ENCODE measurements at regions not wholly inside any gene's neighbourhood (a gene's known extent, or its start where the extent isn't known, plus 50 kb on each side); places are given as distances from the start of the nearest gene placed in this dataset.
"Not testable (repeated sequence)": the region's sequence is repeated elsewhere in the genome, so short reads cannot be mapped to it uniquely, and the experiment has no call there.

- no peak overlapping the region for H3K4me3 ChIP-seq (ENCODE audit: low read depth, low read length)
- TF ChIP-seq, protein P1, sequence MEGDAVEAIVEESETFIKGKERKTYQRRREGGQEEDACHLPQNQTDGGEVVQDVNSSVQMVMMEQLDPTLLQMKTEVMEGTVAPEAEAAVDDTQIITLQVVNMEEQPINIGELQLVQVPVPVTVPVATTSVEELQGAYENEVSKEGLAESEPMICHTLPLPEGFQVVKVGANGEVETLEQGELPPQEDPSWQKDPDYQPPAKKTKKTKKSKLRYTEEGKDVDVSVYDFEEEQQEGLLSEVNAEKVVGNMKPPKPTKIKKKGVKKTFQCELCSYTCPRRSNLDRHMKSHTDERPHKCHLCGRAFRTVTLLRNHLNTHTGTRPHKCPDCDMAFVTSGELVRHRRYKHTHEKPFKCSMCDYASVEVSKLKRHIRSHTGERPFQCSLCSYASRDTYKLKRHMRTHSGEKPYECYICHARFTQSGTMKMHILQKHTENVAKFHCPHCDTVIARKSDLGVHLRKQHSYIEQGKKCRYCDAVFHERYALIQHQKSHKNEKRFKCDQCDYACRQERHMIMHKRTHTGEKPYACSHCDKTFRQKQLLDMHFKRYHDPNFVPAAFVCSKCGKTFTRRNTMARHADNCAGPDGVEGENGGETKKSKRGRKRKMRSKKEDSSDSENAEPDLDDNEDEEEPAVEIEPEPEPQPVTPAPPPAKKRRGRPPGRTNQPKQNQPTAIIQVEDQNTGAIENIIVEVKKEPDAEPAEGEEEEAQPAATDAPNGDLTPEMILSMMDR (IDR thresholded peaks at IDR 0.05; ENCODE audit: insufficient read depth, low read depth, low read length, missing control alignments) = no peak
- no peak for DNase-seq (ENCODE audit: low read depth)
Measured at GRCh38 chr6:141780296-141780695, 352.4 kb upstream of the GJE1 start.

- H3K4me3 ChIP-seq (ENCODE audit: low read depth, low read length) = no peak overlapping the region
- TF ChIP-seq, protein P1 (IDR thresholded peaks at IDR 0.05; ENCODE audit: insufficient read depth, low read depth, low read length, missing control alignments) = no peak
- no peak for DNase-seq (ENCODE audit: low read depth)
Measured at GRCh38 chr6:141764388-141764787, 368.3 kb upstream of the GJE1 start.

GRCh38 chr6:141758430-141758829, 374.3 kb upstream of the GJE1 start:
- TF ChIP-seq, protein P1 (IDR thresholded peaks at IDR 0.05; ENCODE audit: insufficient read depth, low read depth, low read length, missing control alignments) = no peak
- H3K4me3 ChIP-seq (ENCODE audit: low read depth, low read length) = no peak overlapping the region
- DNase-seq (ENCODE audit: low read depth) = no peak

GRCh38 chr6:141753180-141753579, 379.5 kb upstream of the GJE1 start:
- no peak overlapping the region for H3K4me3 ChIP-seq (ENCODE audit: low read depth, low read length)
- TF ChIP-seq, protein P1 (IDR thresholded peaks at IDR 0.05; ENCODE audit: insufficient read depth, low read depth, low read length, missing control alignments) = no peak
- DNase-seq (ENCODE audit: low read depth) = no peak

DNA sequence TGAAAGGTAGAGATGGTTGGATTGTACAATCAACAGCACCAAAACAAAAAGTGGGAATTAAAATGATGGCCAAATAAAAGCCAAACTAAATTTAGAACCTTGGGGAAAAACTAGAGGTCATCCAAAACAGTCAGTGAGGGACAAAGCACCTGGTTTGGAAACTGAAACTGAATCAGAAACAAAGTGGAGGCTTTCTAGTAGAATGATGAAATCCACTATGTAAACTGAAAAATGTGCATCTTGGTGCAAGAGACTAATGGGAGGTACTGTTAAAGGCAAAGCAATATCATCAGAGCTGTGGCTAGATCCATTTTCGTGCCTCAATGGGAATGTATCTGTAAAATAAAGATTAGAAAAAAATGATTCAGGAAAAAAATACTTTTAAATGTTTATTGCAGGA, 380.0 kb upstream of the GJE1 start:
- TF ChIP-seq, protein P1 (IDR thresholded peaks at IDR 0.05; ENCODE audit: insufficient read depth, low read depth, low read length, missing control alignments) = no peak
- DNase-seq (ENCODE audit: low read depth) = no peak
- H3K4me3 ChIP-seq (ENCODE audit: low read depth, low read length) = no peak overlapping the region

GRCh38 chr6:141746324-141746723, 386.4 kb upstream of the GJE1 start:
- DNase-seq (ENCODE audit: low read depth) = not testable (repeated sequence)

DNA sequence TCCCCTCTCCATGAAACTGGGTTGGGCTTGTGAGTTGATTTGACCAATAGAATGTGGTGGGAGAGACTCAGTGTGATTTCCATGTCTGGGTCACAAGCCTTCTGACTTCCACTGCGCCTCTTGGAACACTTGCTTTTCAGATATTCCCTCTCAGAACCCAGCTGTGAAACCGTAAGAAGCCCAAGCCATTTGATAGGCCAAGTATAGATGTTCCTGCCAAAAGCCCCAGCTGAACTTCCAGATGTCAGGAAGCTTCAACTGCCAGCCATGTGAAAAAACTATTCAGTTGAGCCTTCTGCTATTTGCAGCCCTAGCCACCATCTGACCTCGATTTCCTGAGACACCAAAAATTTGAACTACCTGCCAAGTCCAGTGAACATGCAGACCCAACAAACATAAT, 387.8 kb upstream of the GJE1 start:
- TF ChIP-seq, protein P1 (IDR thresholded peaks at IDR 0.05; ENCODE audit: insufficient read depth, low read depth, low read length, missing control alignments) = no peak
- H3K4me3 ChIP-seq (ENCODE audit: low read depth, low read length) = no peak overlapping the region
- no peak for DNase-seq (ENCODE audit: low read depth)

More at GRCh38 chr6:141746324-141746723, 386.4 kb upstream of the GJE1 start:
- not testable (repeated sequence) for H3K4me3 ChIP-seq (ENCODE audit: low read depth, low read length)

Measured in GM12865 (cell line).